PC-3 (cell line): ENCODE measurements at regions not wholly inside any gene's neighbourhood (a gene's known extent, or its start where the extent isn't known, plus 50 kb on each side); places are given as distances from the start of the nearest gene placed in this dataset.

Experiments used
- ATAC-seq: fragments of 200-7000 bp; cut with Tn5 transposase; 2 replicates; pipeline ENCODE4 v1.9.1; 2020; ENCODE audit warnings: mild to moderate bottlenecking, moderate library complexity
- BruUV-seq: library from RNA; stranded (reverse); fragments of 400-500 nt; replicated peaks from 2 replicates; lab custom pipeline; 2021; lab: Mats Ljungman, UMichigan
- CTCF ChIA-PET: fragments of 300-600 bp; sonication (Branson Sonifier 250); formaldehyde crosslinking; loops from one replicate; lab custom pipeline; 2022; ENCODE audit warnings: antibody characterized with exemption; lab: Charles Lee
- POLR2A ChIA-PET: fragments of 300-600 bp; sonication (Branson Sonifier 250); formaldehyde crosslinking; loops from one replicate; lab custom pipeline; 2022; ENCODE audit warnings: antibody characterized with exemption; ENCODE audit not compliant: unreplicated experiment; lab: Charles Lee
- DNase-seq: peaks from one replicate; pipeline ENCODE4 v3.0.0-alpha.2; 2015
- H2AFZ ChIP-seq: fragments of 300-600 bp; sonication (generic); 2 replicates; pipeline ENCODE4 v1.6.0; 2016; ENCODE audit warnings: antibody characterized with exemption, low read length
- H3F3A ChIP-seq: fragments of 300-600 bp; sonication (generic); one replicate; pipeline ENCODE4 v1.6.0; 2017; ENCODE audit warnings: antibody characterized with exemption, low read length, control low read depth, mild to moderate bottlenecking; ENCODE audit not compliant: unreplicated experiment
- H3K27ac ChIP-seq: fragments of 300-600 bp; sonication (generic); 2 replicates; pipeline ENCODE4 v1.5.1; 2016; ENCODE audit warnings: mild to moderate bottlenecking, low read length
- H3K27me3 ChIP-seq: fragments of 300-600 bp; sonication (generic); 2 replicates; pipeline ENCODE4 v1.6.1; 2016; ENCODE audit warnings: low read length, mixed read lengths
- H3K36me3 ChIP-seq: fragments of 300-600 bp; sonication (generic); 2 replicates; pipeline ENCODE4 v1.6.1; 2016; ENCODE audit warnings: low read depth, mixed run types, low read length, mixed read lengths
- H3K4me1 ChIP-seq: fragments of 300-600 bp; sonication (generic); 2 replicates; pipeline ENCODE4 v1.5.1; 2016; ENCODE audit warnings: low read length; ENCODE audit not compliant: insufficient read depth
- H3K4me2 ChIP-seq: fragments of 300-600 bp; sonication (generic); 2 replicates; pipeline ENCODE4 v1.6.0; 2016; ENCODE audit warnings: low read length
- H3K4me3 ChIP-seq: fragments of 300-600 bp; sonication (generic); 2 replicates; pipeline ENCODE4 v1.5.1; 2016; ENCODE audit warnings: mild to moderate bottlenecking, low read length, mixed read lengths
- H3K79me2 ChIP-seq: fragments of 300-600 bp; sonication (generic); 2 replicates; pipeline ENCODE4 v1.6.1; 2017; ENCODE audit warnings: low read length, mixed read lengths
- H3K9ac ChIP-seq: fragments of 300-600 bp; sonication (generic); 2 replicates; pipeline ENCODE4 v1.6.0; 2016; ENCODE audit warnings: mild to moderate bottlenecking, low read length
- H3K9me2 ChIP-seq: fragments of 300-600 bp; sonication (generic); replicated peaks from 2 replicates; pipeline ENCODE4 v1.6.1; 2016; ENCODE audit warnings: mixed run types, low read length, mixed read lengths
- H3K9me3 ChIP-seq: fragments of 300-600 bp; sonication (generic); 2 replicates; pipeline ENCODE4 v1.6.1; 2016; ENCODE audit warnings: low read length, mixed read lengths
- H4K20me1 ChIP-seq: fragments of 300-600 bp; sonication (generic); 2 replicates; pipeline ENCODE4 v1.6.1; 2016; ENCODE audit warnings: low read length, mixed read lengths
- CTCF ChIP-seq: fragments of 300-600 bp; sonication (generic); conservative IDR thresholded peaks from 2 replicates; pipeline ENCODE4 v1.5.1; 2017; ENCODE audit warnings: antibody characterized with exemption, low read depth, mild to moderate bottlenecking, low read length
- EZH2 ChIP-seq: fragments of 300-600 bp; sonication (generic); IDR thresholded peaks from one replicate; pipeline ENCODE4 v1.6.1; 2017; ENCODE audit warnings: antibody characterized with exemption, mild to moderate bottlenecking, low read length; ENCODE audit not compliant: unreplicated experiment
- EZH2phosphoT487 ChIP-seq: fragments of 300-600 bp; sonication (generic); IDR thresholded peaks from 2 replicates; pipeline ENCODE4 v1.6.1; 2018; ENCODE audit warnings: mild to moderate bottlenecking, antibody characterized with exemption, low read length, borderline replicate concordance
- intact Hi-C: fragments of 100-400 bp; cut with micrococcal nuclease; formaldehyde crosslinking; loops from 2 replicates; pipeline ENCODE4 v1.9.0; 2023

DNA sequence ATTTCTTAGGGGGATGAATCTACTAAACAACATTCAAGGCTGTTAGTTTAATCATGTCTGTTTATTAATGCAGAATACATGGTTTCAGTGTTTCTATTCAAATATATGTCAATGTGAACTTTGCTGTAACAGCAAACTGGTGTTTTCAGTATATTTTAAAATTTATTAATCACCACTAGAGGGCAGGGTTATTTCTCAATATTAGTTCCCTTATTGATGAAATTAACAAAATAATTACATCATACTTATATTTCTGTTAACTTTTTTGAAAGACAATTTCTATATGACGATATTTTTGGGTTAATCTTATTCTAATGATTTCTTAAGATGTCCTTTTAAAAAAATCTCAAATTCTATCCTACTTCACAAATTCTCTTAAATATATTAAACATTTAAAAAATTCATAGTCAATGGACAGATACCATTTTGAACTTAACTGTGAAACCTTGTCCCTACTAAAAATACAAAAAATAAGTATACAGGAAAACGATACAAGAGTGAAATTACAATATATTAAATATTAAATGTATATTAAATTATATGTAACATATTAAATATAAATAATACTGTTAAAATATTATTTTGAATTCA, 1034.1 kb upstream of the PRMT6 start:
- Histone ChIP-seq H3K79me2 (no peaks in the 10 kb centered on the region), H3K9me3 (no peaks in the 10 kb centered on the region), H3K27me3 (no peaks in the 10 kb centered on the region), H2AFZ (no peak overlapping the region), H3K4me2 (no peak overlapping the region), H3K27ac (no peak overlapping the region), H3F3A (no peaks in the 10 kb centered on the region), H3K4me3 (no peak overlapping the region), H4K20me1 (no peaks in the 10 kb centered on the region), H3K36me3 (no peaks in the 10 kb centered on the region), H3K4me1 (no peaks in the 10 kb centered on the region), H3K9me2 (no peaks in the 10 kb centered on the region), H3K9ac (no peak overlapping the region)
- no peak for ATAC-seq
- intact Hi-C loops: loop anchor here (2.0 to 10.0 kb wide), 3 partner anchors 246 to 1102 kb away; no protein-coding TSS in a partner anchor
- ChIA-PET POLR2A (no interaction called here), CTCF (no interaction called here)
- DNase-seq: peak; percentile 51
- BruUV-seq: no TSS peak
- TF ChIP-seq EZH2 (no peak), EZH2phosphoT487 (no peak), CTCF (peak; percentile 68)

GRCh38 chr1:106027871-106028270, 1028.6 kb upstream of the PRMT6 start:
- Histone ChIP-seq H3K4me2 (no peak overlapping the region), H3K27me3 (no peaks in the 10 kb centered on the region), H3K9me3 (no peaks in the 10 kb centered on the region), H3K79me2 (no peaks in the 10 kb centered on the region), H3K4me1 (no peaks in the 10 kb centered on the region), H3K9ac (no peak overlapping the region), H3K4me3 (no peak overlapping the region), H3K27ac (no peak overlapping the region), H4K20me1 (no peaks in the 10 kb centered on the region), H3K9me2 (no peaks in the 10 kb centered on the region), H2AFZ (no peak overlapping the region), H3F3A (no peaks in the 10 kb centered on the region), H3K36me3 (no peaks in the 10 kb centered on the region)
- no TSS peak for BruUV-seq
- DNase-seq: peak; percentile 16
- ATAC-seq: no peak
- intact Hi-C loops: loop anchor here (10.0 kb wide), 1 partner anchor 1097 kb away; no protein-coding TSS in a partner anchor
- no peak for TF ChIP-seq EZH2
- no peak for TF ChIP-seq EZH2phosphoT487
- TF ChIP-seq CTCF: no peak
- ChIA-PET POLR2A (no interaction called here), CTCF (no interaction called here)

DNA sequence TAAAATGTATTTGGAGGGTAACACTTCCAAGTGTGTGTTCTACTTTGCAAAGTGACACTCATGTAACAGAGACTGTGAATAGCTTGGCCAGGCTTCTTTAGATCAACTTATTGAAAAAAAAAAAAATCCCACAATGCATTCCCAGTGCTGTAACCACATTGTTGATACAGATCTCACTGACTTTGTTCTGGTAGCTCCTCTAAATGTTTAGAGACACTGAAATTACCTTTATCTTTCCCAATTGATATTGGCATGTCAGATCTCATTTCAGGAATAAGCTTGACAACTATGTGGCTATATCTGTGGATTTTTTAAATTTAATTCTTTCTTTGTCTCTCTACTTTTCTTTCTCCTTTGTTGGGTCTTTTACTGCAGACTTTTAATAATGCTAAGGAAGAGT, 1018.9 kb upstream of the PRMT6 start:
- H3K9me3 ChIP-seq: no peaks in the 10 kb centered on the region
- POLR2A ChIA-PET: no interaction called here
- no peaks in the 10 kb centered on the region for H3K79me2 ChIP-seq
- H2AFZ ChIP-seq: no peak overlapping the region
- CTCF ChIA-PET: no interaction called here
- no peak overlapping the region for H3K4me2 ChIP-seq
- H3K36me3 ChIP-seq: no peaks in the 10 kb centered on the region
- H3K4me3 ChIP-seq: no peak overlapping the region
- no peak for DNase-seq
- no TSS peak for BruUV-seq
- no peak overlapping the region for H3K27ac ChIP-seq
- H3K9me2 ChIP-seq: no peaks in the 10 kb centered on the region
- no peaks in the 10 kb centered on the region for H3K27me3 ChIP-seq
- ATAC-seq: no peak
- H3F3A ChIP-seq: no peaks in the 10 kb centered on the region
- no peak overlapping the region for H3K9ac ChIP-seq
- H3K4me1 ChIP-seq: no peaks in the 10 kb centered on the region
- no peak for TF ChIP-seq EZH2phosphoT487
- H4K20me1 ChIP-seq: no peaks in the 10 kb centered on the region
- intact Hi-C loops: no loop called here
